ENCODE measurements at regions not wholly inside any gene's neighbourhood (a gene's known extent, or its start where the extent isn't known, plus 50 kb on each side); places are given as distances from the start of the nearest gene placed in this dataset.

- no peak for DNase-seq (ENCODE audit: low read depth)
Measured at GRCh38 chr2:128437204-128437565, 118.5 kb upstream of the HS6ST1 start.

GRCh38 chr2:128438091-128438490 is 119.4 kb upstream of the HS6ST1 start:
- DNase-seq (ENCODE audit: low read depth): no peak

- DNase-seq (ENCODE audit: low read depth): no peak
Measured at GRCh38 chr2:128438586-128438985, 119.9 kb upstream of the HS6ST1 start.

GRCh38 chr2:128439031-128439790 is 120.5 kb upstream of the HS6ST1 start:
- no peak for DNase-seq (ENCODE audit: low read depth)

- DNase-seq (ENCODE audit: low read depth): no peak
Measured at GRCh38 chr2:128439791-128440665, 121.4 kb upstream of the HS6ST1 start.

- no peak for DNase-seq (ENCODE audit: low read depth)
Measured at GRCh38 chr2:128440666-128441340, 122.1 kb upstream of the HS6ST1 start.

- DNase-seq (ENCODE audit: low read depth): no peak
Measured at GRCh38 chr2:128441341-128442052, 122.8 kb upstream of the HS6ST1 start.

- no peak for DNase-seq (ENCODE audit: low read depth)
Measured at GRCh38 chr2:128442053-128442751, 123.5 kb upstream of the HS6ST1 start.

GRCh38 chr2:128442891-128443302 is 124.2 kb upstream of the HS6ST1 start:
- no peak for DNase-seq (ENCODE audit: low read depth)

- DNase-seq (ENCODE audit: low read depth): no peak
Measured at GRCh38 chr2:128444121-128444771, 125.6 kb upstream of the HS6ST1 start.

- no peak for DNase-seq (ENCODE audit: low read depth)
Measured at GRCh38 chr2:128444816-128445522, 126.3 kb upstream of the HS6ST1 start.

GRCh38 chr2:128445523-128445900 is 126.8 kb upstream of the HS6ST1 start:
- DNase-seq (ENCODE audit: low read depth): no peak

- DNase-seq (ENCODE audit: low read depth): no peak
Measured at GRCh38 chr2:128446049-128446873, 127.6 kb upstream of the HS6ST1 start.

- DNase-seq (ENCODE audit: low read depth): no peak
Measured at GRCh38 chr2:128446874-128447537, 128.3 kb upstream of the HS6ST1 start.

- DNase-seq (ENCODE audit: low read depth): no peak
Measured at GRCh38 chr2:128447538-128447995, 128.9 kb upstream of the HS6ST1 start.

- DNase-seq (ENCODE audit: low read depth): no peak
Measured at GRCh38 chr2:128448331-128449225, 129.9 kb upstream of the HS6ST1 start.

GRCh38 chr2:128449226-128450061 is 130.8 kb upstream of the HS6ST1 start:
- DNase-seq (ENCODE audit: low read depth): no peak

Data from stimulated activated CD8-positive, alpha-beta memory T cell treated with anti-CD3 and anti-CD28 coated beads, Interleukin-12 subunit alpha, Interleukin-12 subunit beta, amount 100 ng/mL, for 1 hour (primary cell).